ENCODE measurements at regions not wholly inside any gene's neighbourhood (a gene's known extent, or its start where the extent isn't known, plus 50 kb on each side); places are given as distances from the start of the nearest gene placed in this dataset.

GRCh38 chr18:4640349-4641012 is 185.4 kb upstream of the DLGAP1 start:
- no peak for TF ChIP-seq POLR2A (IDR thresholded peaks at IDR 0.05; ENCODE audit: low read length)
- no peak for TF ChIP-seq GATA1 (IDR thresholded peaks at IDR 0.05; ENCODE audit: low read depth, low read length)

Measured in erythroblast (primary cell).